KBM-7 (cell line): ENCODE measurements at regions not wholly inside any gene's neighbourhood (a gene's known extent, or its start where the extent isn't known, plus 50 kb on each side); places are given as distances from the start of the nearest gene placed in this dataset.

Source experiments
- DNase-seq: peaks from one replicate; pipeline ENCODE4 v3.0.0-alpha.2; 2015
- in situ Hi-C: fragments of 300-500 bp; cut with MboI; formaldehyde crosslinking; loops from 2 replicates; pipeline ENCODE4 v1.14.3; 2020; ENCODE audit warnings: low sequenced_read_pairs, low pct_unique_long_range_greater_than_20kb, mixed read lengths

DNA sequence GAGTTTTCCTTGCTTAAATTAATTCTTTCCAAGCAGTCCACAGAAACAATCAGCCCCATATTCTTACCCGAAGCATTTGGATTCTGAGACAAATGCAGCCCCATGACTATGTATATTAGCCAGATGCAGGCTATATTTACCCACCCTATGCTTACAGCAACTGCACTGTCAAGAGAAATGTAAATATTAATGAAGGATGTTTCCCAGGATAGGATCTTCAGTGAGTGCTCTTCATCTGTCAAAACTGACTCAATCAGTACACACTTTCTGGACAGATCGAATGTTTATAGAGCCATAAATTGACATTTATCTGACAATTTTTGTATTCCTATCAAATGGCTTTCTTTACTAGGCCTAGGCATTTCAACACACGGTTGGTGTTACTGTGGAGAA, 725.3 kb upstream of the SEMA6A start:
- in situ Hi-C loops: no loop called here
- no peak for DNase-seq

DNA sequence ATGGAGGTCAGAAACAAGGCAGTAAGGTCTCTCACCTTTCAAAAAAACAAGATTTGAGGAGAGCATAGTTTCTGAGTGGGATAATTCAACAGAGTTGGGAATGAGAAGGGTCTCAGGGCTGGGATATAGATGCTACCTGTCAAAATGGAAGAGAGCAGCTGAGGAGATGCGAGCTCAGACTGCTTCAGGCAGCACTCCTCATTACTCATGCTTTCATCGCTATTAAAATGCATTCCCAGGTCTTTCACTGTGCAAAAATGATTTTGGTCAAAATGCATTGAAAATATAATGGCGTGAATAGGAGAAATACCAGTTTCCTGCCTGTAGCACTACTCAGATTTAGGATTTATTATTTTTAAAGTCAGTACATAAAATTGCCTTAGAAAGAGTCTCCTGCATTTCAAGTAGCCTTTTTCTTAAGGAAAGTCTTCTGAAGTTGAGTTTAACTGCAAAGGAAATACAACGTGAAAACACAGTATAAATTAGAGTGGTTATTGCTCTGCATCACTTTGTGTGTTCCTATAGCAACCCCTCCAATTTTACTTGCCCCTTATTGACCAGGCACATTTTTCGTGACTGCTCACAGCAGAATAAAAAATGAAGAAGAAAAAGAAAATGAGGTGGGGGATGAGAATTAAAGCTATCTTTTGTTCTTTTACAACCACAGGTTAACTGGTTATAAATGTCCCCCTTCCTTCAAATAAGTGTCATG, 724.8 kb upstream of the SEMA6A start:
- no peak for DNase-seq
- in situ Hi-C loops: no loop called here

DNA sequence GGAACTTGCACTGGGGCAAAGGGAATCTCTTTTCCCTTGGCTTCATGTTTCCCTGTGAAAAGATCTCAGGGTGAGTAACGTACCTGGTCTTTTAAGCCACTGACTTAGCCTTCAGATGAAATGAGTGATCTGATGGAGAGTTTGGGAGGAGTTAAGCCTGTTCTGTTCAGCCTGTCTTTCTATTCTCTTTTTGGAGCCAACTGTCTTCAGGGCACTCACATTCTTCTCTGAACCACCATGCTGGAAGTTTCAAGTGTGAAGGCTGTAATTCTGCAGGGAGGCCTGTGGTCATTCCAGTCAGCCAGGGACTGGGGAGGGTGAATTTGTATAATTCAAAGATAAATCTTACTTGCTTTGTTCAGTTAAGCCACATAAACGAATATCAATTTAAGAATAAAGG, 722.2 kb upstream of the SEMA6A start:
- in situ Hi-C loops: no loop called here
- no peak for DNase-seq

DNA sequence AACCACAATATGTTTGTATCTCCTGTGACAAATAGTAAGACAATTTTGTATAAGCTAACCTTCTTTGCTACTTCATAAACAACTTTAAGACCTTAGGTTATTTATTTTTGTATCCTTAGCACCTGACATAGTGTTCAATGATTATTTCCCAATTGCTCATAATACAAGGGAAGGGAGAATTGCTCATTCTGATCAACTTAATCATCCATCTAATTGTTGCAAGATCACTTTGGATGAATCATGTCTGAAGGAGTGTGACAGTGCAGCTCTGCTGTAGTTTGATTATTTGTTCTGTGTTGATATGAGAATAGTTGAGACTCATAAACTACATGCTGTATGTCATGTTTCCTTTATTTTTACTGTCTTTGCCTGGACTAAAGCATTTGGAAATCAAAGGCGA, 721.3 kb upstream of the SEMA6A start:
- in situ Hi-C loops: no loop called here

DNA sequence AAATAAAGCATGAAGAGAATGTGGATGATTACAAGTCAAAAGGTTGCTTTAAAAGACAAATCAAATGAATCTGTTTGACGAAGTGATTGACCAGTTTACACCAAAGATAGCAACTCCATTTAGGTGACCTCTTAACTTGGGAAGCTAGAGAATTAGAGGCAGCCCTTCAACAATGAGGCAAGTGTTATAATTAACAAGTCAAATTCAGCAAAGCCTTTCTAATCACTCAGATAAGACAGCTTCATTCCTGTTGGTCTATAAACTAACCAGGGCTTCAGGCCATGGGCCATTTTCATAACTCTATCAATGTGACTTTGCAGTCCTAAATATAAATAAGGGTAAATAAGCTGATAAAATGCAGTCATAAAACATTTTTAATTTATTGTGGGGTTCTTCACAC, 712.2 kb upstream of the SEMA6A start:
- DNase-seq: no peak
- in situ Hi-C loops: no loop called here

More for the DNA sequence above, 721.3 kb upstream of the SEMA6A start:
- no peak for DNase-seq

DNA sequence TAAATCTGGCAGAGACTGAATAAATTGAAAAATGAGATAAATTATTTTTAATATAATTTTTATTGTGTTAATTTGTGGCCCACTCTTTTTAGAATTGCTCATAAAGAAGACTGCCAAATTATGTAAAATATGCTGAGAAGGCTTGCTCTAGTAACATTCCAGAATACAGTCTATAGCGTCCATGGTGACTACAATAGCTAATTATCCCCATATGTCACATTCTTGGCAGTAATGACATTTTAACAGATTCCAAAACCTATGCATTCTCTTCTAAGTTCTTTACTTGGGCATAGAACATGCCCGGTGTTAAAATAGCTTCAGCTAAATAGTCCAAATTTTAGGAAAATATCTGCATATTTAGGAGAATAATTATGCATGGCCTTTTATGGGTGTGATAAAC, 697.0 kb upstream of the SEMA6A start:
- no peak for DNase-seq
- in situ Hi-C loops: no loop called here

DNA sequence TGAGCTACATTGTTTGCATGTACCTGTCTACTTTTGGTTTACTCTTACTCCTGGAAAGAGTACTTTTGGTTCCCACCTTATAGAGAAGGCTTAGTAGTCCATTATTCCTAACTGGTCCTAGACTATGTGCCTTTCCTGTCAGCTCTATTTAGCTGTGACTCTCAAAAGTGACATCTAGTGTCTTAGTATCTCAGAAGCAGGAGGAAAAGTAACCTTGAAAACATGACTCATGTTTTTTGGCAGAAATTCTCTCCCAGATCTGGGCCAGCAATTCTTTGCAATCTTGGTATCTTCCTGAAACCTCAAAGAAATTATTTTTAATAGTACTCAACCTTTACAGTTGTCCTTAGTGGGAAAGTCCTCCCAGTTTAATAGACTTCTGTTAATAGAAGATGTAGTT, 691.7 kb upstream of the SEMA6A start:
- no peak for DNase-seq

DNA sequence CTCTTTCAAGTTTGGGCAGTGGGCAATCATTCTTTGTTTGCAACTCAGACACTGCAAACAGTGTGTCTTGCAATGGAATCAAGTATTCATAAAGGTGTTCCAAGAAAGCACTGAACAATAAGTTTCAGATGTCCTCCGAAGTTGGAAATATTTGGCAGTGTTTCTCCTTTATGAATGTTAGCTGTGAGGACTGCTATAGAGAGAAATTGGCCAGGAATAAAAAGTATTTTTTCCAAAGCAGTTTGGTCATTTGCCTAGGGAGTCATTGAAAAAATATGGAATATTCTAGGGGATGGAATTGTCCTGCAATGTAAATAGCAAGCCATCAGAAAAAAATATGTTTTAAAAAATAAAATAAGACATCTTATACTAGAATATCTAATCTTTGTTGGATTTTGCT, 688.6 kb upstream of the SEMA6A start:
- in situ Hi-C loops: no loop called here
- DNase-seq: no peak

More for the DNA sequence above, 691.7 kb upstream of the SEMA6A start:
- in situ Hi-C loops: no loop called here

DNA sequence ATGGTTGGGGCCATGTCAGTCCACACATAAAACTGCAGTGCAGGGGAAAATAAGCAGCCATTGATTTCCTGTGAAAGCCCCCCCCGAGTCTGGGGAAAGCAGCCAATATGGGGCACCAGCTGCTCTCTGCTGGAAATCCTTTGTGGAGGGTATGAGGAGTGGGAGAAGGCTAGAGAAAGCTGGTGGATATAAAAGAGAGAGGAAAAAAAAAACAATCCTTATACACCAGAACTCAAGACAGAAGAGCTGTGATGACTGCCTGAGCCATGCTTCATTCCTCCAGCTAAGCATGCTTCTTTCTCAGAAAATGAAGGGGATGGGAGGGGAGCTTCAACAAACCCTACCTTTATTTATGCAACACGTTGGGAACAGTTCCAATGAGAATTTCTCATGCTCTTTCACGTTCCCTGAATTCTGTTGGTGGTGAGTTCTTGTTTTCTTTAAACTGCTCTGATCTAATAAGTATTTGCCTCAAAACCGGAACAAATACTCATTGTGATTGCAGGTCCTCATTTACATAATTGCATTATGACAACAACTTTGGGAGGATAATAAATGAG, 688.0 kb upstream of the SEMA6A start:
- no peak for DNase-seq
- in situ Hi-C loops: no loop called here

DNA sequence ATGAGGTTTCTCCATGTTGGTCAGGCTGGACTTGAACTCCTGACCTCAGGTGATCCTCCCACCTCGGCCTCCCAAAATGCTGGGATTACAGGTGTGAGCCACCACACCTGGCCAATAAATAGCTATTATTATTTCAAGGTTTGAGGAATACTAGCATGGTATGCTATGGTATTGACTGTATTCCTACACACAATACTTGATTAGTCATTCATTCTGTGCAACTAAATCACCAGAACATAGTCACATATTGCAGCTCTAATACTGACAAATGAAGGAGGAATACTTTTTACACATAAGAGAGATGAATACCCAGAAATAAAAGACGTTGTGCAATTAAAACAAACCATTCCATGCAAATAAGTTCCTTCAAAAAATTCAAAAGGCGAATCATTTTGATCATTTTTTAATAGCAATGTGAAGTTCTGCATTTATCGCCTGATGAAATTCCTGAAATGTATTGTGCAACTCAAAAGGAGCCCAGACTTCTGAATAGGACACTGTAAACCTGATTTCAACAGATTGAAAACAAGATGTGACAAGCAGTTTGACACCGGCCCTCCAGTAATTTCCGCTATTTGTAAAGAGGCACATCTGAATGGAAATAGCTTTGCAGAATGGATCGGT, 687.4 kb upstream of the SEMA6A start:
- in situ Hi-C loops: no loop called here

DNA sequence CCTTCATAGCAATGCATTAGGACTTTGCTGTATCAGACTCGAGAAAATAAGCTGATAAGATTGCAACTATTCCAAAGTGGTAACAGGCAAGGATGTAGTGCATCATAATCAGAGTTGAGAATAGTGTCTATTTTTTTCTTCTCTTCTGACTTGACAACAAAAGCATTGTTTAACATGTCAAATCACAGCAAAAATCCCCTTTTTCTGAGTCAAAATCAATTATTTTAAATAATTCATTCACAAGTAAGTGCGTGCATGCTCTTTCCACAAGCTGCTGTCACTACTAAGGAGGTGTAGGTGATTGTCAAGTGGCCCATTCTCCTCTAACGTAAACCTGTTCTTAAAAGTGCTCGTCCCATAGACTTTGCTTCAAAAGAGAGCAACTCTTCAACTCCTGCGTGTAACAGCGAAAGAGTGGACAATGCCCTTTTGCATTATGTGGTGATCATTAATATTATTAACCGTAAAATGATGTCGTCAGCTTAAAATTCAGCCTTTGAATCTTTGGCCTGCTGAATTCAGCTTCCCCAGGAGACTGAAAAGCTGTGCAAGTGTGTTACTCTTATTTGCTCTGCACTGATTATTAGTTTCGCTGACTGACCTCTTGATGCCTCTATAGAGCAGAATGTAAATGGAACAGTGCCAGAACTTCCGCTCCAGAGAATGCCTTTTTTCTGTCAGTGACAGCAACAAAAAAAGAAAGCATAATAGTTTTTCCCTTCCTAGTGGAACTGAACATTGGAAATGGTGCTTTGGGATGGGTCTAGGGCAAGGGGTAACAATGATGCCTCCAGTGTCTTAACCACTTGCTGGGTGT, 680.8 kb upstream of the SEMA6A start:
- in situ Hi-C loops: no loop called here
- DNase-seq: no peak

More for the DNA sequence above, 687.4 kb upstream of the SEMA6A start:
- no peak for DNase-seq

DNA sequence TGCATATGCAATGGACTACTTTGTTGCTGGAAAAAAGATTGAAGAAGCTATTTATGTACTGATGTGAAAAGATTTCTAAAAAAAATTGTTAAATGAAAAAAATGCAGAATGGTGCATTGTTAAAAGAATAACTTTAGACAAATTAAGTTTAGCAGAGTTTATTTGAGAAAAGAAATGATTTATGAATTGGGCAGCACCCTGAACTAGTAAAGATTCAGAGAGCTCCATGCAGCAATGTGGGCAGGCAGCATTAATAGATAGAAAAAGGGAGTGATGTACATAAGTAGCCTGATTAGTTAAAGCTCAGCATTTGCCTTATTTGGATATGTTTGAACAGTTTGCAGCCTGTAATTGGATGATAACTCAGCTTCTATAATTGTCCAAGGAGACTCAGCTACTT, 677.9 kb upstream of the SEMA6A start:
- in situ Hi-C loops: no loop called here
- DNase-seq: no peak

DNA sequence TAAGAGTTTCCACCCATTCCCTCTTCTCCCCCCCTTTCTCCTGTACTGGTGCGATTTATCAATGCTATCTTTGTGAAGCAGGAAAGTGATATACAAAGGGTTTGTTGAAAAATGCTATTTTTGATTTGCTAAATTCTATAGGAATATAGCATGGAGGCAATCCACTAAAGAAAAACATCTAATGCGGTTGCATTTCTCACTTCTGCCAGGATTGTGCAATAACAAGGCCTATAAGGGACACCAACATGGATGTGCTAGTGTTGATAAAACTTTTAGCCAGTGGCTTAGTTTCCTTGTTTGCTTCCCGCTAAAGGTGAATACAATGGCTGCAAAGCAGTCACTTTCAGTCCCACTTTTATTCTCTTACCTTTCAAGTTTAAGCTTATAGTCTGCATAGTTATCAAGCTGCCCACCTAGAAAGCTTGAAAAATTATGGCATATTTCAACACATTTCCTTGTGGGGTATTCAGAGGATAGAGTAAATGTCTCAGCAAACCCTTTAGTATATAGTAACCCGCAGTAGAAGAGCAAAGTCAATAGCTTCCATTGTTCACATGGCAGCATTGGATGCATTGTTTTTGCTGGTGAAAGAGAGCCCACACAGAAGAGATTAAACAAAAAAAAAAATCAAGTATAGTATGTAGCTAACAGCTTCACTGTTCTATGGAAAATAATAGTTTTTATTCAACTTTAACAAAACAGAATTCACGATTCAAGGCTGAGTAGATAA, 674.6 kb upstream of the SEMA6A start:
- in situ Hi-C loops: no loop called here
- no peak for DNase-seq

DNA sequence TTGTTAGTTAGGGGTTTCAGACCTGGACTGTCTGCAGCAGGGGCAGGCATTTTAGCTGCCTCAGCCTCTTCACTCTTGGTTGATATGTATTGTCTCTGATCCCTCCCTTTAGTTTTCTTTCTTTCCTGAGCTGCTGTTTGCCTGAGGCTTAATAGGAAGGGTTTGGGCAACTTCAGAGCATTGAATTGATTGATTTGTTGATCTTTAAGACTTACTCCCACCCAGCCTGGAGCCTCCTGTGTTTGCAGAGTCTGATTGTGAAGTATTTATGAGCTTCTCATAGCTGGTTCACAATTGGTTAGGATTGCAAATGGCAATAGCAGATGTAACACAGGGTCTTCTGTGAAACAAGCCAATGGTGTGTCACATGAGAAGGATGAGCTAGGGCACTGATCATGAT, 671.8 kb upstream of the SEMA6A start:
- in situ Hi-C loops: no loop called here
- DNase-seq: no peak

DNA sequence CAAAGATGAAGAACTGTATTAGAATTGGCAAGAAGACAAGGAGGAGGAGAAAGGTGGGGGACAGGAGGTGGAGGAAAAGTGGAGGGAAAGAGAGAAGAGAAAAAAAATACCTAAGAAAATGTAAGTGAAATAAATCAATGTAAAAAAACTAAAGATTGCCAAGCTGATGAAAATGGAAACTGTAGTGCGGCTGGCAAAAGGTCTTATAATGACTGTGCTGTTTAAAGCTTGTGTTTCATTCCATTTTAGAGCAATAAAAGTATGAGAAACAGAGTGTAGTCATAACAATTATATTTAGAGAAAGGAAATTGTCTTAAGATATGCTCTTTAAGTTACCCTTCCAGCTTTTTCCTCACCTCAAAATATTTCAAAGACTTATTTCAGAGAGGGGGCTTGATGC, 670.5 kb upstream of the SEMA6A start:
- no peak for DNase-seq
- in situ Hi-C loops: no loop called here

DNA sequence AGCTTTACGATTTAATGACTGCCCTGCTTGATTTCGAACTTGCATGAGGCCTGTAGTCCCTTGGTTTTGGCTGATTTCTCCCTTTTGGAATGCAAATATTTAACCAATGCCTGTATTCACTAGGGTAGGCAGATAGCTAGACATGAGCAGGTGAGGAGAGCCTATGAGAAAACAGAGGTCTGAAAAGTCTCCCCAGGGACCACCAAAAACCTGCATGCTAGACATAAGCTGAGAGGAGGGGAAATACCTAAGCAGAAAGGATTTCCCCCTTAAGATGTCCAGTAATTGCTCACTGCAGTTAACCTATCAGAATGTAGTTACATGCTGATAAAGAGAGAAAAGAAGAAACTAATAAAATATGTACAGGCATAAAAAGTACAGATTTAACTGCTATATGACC, 667.4 kb upstream of the SEMA6A start:
- in situ Hi-C loops: no loop called here

DNA sequence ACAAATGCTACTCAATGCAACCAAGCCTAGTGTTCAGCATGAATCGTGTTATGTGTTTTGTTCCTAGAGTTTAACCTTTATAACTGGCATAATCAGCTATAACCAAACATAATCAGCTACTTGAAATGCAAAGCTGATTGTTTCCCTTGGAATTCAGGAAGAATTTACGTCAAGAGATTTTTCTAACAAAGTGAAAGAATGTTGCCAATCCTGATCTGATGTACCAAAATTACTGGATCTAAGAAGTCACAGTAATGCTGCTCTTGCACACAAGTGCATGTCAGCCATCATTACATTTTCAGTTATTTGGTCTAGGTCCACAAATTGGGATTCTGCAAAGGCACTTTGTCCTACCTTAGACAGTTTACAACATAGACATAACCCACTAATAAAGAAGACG, 662.3 kb upstream of the SEMA6A start:
- in situ Hi-C loops: no loop called here
- no peak for DNase-seq

More for the DNA sequence above, 667.4 kb upstream of the SEMA6A start:
- no peak for DNase-seq

DNA sequence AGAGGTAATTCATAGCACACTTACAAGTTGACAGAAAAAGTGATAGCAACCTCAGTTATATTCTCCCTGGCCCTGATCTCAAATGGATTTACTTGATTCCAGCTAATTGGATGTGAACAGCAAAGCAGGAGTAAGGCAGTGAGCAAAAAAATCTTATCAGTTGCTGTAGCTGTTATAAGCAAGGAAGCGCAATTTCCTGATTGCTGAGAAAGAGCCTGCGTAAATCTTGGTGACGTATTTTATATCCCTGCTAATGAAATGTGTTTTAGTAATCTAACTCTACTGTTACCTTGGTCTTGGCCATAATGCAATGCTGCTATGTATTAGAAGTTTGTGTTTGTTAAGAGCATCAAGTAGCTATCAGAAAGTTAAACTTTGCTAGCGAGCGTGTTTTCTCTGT, 661.2 kb upstream of the SEMA6A start:
- in situ Hi-C loops: no loop called here
- no peak for DNase-seq

DNA sequence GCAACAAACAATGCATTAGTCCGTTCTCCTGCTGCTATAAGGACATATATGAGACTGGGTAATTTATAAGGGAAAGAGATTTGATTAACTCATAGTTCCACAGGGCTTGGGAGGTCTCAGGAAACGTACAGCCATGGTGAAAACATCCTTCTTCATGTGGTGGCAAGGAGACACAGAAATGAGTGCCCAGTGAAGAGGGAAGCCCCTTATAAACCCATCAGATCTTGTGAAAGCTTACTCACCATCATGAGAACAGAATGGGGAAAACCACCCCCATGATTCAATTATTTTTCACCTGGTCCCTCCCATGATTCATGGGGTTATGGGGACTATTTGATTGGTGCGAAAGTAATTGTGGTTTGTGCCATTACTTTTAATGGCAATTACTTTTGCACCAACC, 655.8 kb upstream of the SEMA6A start:
- in situ Hi-C loops: no loop called here
- no peak for DNase-seq
